IPS-15b (cell line): ENCODE measurements at regions not wholly inside any gene's neighbourhood (a gene's known extent, or its start where the extent isn't known, plus 50 kb on each side); places are given as distances from the start of the nearest gene placed in this dataset.

Experiments
- H3K27me3 ChIP-seq: one replicate; pipeline ENCODE4 v1.6.1; 2013; ENCODE audit warnings: low read length; ENCODE audit not compliant: control insufficient read depth, insufficient read depth
- H3K36me3 ChIP-seq: one replicate; pipeline ENCODE4 v1.6.1; 2013; ENCODE audit warnings: low read length; ENCODE audit not compliant: control insufficient read depth, insufficient read depth
- H3K4me1 ChIP-seq: one replicate; pipeline ENCODE4 v1.6.1; 2013; ENCODE audit warnings: mild to moderate bottlenecking, low read length; ENCODE audit not compliant: control insufficient read depth, insufficient read depth
- H3K4me3 ChIP-seq: one replicate; pipeline ENCODE4 v1.5.1; 2013; ENCODE audit warnings: low read depth, low read length
- H3K9ac ChIP-seq: one replicate; pipeline ENCODE4 v1.6.1; 2013; ENCODE audit warnings: low read depth, mild to moderate bottlenecking, low read length
- H3K9me3 ChIP-seq: one replicate; pipeline ENCODE4 v1.6.1; 2013; ENCODE audit warnings: mild to moderate bottlenecking, low read length; ENCODE audit not compliant: control insufficient read depth, insufficient read depth

DNA sequence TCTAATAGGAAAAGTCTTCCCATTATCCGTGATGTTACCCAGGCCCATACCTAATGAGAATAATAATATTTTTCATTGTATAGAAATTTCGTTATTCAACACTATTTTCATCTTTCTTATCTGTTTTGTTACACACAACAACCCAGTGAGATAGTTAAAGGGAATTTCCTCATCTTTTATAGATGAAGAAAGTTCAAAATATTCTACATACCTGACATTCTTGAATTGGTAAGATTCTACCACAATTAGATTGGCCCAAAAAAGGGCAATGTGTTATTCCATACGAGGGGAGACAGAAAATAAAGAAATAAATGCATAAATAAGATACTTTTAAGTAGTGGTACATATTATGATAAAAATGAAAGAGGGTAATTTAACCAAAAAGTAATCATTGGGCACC lies 405.5 kb upstream of the ADAMTS5 start:
- Histone ChIP-seq H3K27me3 (no peaks in the 10 kb centered on the region), H3K36me3 (no peaks in the 10 kb centered on the region), H3K9me3 (no peaks in the 10 kb centered on the region), H3K4me3 (no peak overlapping the region), H3K9ac (no peak overlapping the region), H3K4me1 (peaks cover 10% of the 10 kb centered on the region)

GRCh38 chr21:27371975-27372331 lies 405.1 kb upstream of the ADAMTS5 start:
- no peaks in the 10 kb centered on the region for H3K36me3 ChIP-seq
- H3K4me1 ChIP-seq: peaks cover 10% of the 10 kb centered on the region
- no peaks in the 10 kb centered on the region for H3K9me3 ChIP-seq
- H3K27me3 ChIP-seq: no peaks in the 10 kb centered on the region
- H3K9ac ChIP-seq: no peak overlapping the region
- H3K4me3 ChIP-seq: no peak overlapping the region

- Histone ChIP-seq H3K27me3 (no peaks in the 10 kb centered on the region), H3K9ac (no peak overlapping the region), H3K4me3 (no peak overlapping the region), H3K9me3 (no peaks in the 10 kb centered on the region), H3K36me3 (no peaks in the 10 kb centered on the region), H3K4me1 (peaks cover 10% of the 10 kb centered on the region)
Measured at GRCh38 chr21:27371115-27371974, 404.5 kb upstream of the ADAMTS5 start.

DNA sequence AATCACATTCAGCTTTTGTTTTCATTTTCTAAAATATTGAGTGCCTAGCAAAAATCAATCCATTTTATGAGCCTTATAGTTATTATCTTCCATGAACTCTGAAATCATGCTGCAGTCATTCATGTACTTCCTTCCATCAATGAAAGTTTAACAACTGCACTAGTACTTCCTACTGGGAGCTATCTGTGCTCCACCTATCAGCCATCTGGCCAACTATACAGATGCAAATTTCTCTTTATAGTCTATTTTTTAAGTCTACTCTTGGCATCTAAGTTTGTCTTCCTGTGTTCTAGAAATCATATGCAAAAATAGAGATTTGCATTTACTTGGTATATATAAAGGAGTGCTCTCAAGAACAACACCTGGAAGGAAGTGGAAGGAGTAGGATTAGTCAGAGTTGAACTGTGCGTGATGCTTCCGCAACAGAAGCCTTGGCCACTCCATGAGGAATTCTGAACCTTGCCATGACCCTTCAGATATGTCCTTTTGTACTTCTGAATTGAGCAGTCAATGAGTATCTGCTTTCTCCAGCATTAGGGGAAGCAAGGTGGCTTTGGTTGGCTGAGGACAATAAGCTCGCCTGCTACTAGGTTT lies 403.2 kb upstream of the ADAMTS5 start:
- Histone ChIP-seq H3K36me3 (no peaks in the 10 kb centered on the region), H3K4me1 (peaks cover 10% of the 10 kb centered on the region), H3K4me3 (no peak overlapping the region), H3K9me3 (no peaks in the 10 kb centered on the region), H3K27me3 (no peaks in the 10 kb centered on the region), H3K9ac (no peak overlapping the region)

- Histone ChIP-seq H3K36me3 (no peaks in the 10 kb centered on the region), H3K9ac (no peak overlapping the region), H3K4me3 (no peak overlapping the region), H3K9me3 (no peaks in the 10 kb centered on the region), H3K27me3 (no peaks in the 10 kb centered on the region), H3K4me1 (peaks cover 10% of the 10 kb centered on the region)
Measured at GRCh38 chr21:27369234-27369633, 402.3 kb upstream of the ADAMTS5 start.

GRCh38 chr21:27366646-27367235 lies 399.9 kb upstream of the ADAMTS5 start:
- no peak overlapping the region for H3K4me3 ChIP-seq
- H3K36me3 ChIP-seq: no peaks in the 10 kb centered on the region
- no peak overlapping the region for H3K9ac ChIP-seq
- H3K27me3 ChIP-seq: no peaks in the 10 kb centered on the region
- no peaks in the 10 kb centered on the region for H3K9me3 ChIP-seq
- peaks cover 10% of the 10 kb centered on the region for H3K4me1 ChIP-seq

DNA sequence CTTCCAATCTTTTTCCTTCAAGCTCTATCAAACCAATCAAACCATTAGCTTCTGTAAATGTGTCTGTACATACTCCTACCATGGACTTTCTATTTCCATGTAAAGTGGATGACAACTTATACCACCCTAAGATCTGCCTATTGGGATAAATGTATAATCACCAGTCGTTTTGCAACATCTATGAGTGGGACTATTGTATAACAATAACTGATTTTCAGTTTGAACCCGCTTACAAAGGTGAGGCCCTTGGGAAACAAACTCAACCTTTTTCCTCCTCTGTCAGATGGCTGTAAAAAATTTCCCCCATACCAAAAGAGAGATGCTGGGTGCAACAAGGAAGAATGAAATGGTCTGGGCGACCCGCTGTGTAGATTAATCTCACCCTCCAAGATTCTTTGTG lies 399.1 kb upstream of the ADAMTS5 start:
- H3K36me3 ChIP-seq: no peaks in the 10 kb centered on the region
- H3K27me3 ChIP-seq: no peaks in the 10 kb centered on the region
- no peak overlapping the region for H3K9ac ChIP-seq
- H3K4me1 ChIP-seq: peaks cover 10% of the 10 kb centered on the region
- H3K9me3 ChIP-seq: no peaks in the 10 kb centered on the region
- H3K4me3 ChIP-seq: no peak overlapping the region

DNA sequence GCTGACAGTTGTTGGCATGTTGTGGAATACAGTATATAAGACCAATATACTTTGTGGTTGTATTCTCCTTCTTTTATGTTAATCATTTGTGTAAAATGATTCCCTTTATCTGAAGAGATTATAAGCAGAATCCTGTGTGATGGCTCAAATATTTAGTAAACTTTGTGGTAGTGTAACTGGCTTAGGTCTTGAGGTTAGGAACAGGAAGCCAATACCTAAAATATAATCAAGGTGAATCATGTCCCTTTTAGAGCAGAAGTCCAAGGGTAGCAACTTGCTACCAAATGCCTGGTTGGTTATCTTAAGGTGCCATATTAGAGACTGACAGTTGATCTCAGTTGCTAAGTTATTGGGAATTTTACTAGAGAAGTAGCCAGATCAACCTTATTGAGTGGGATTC lies 398.5 kb upstream of the ADAMTS5 start:
- H3K4me3 ChIP-seq: no peak overlapping the region
- no peak overlapping the region for H3K9ac ChIP-seq

GRCh38 chr21:27363719-27364477 lies 397.0 kb upstream of the ADAMTS5 start:
- no peak overlapping the region for H3K4me3 ChIP-seq
- no peaks in the 10 kb centered on the region for H3K36me3 ChIP-seq
- no peaks in the 10 kb centered on the region for H3K9me3 ChIP-seq
- no peak overlapping the region for H3K9ac ChIP-seq
- H3K4me1 ChIP-seq: no peaks in the 10 kb centered on the region
- no peaks in the 10 kb centered on the region for H3K27me3 ChIP-seq

More for the DNA sequence above, 398.5 kb upstream of the ADAMTS5 start:
- H3K9me3 ChIP-seq: no peaks in the 10 kb centered on the region
- no peaks in the 10 kb centered on the region for H3K27me3 ChIP-seq
- no peaks in the 10 kb centered on the region for H3K36me3 ChIP-seq
- peaks cover 7% of the 10 kb centered on the region for H3K4me1 ChIP-seq

DNA sequence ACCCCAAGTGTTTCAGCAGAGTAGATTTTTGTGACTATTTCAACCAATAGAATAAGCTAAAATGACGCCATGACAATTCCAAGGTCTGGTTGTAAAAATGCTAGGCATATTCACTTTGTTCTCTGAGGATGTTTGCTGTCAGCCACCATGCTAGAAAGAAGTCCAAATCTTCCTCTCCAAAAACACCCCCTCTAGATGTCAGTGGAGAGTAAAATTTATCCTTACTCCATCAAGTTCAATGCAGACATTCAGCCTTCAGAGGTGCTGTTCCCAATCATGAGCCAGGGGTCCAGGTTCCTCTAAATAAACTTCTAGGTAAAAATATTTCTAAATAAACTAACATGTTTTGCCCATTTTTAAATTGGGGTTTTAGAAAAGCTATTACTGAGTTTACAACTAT lies 395.4 kb upstream of the ADAMTS5 start:
- Histone ChIP-seq H3K9me3 (no peaks in the 10 kb centered on the region), H3K9ac (no peak overlapping the region), H3K27me3 (no peaks in the 10 kb centered on the region), H3K36me3 (no peaks in the 10 kb centered on the region), H3K4me1 (no peaks in the 10 kb centered on the region), H3K4me3 (no peak overlapping the region)

DNA sequence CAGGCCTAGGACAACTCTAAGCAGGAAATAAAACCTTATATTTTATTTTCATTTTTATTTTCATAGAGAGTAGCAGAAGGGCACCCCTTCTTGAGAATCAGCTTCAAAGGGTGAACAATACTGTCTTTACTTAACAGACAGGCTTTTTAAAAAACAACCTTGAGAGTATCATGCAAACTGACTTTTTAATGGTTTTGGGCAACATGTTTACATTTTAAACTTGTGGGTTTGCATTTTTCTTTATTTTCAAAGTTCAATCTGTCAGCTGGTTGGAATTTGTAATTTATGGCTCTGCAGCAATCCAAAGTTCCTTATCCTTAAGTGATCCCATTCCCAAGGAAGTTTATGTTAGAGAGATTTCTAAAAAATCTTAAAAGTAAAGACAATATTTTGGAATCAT lies 392.3 kb upstream of the ADAMTS5 start:
- no peak overlapping the region for H3K9ac ChIP-seq
- H3K4me1 ChIP-seq: no peaks in the 10 kb centered on the region
- H3K36me3 ChIP-seq: no peaks in the 10 kb centered on the region
- no peak overlapping the region for H3K4me3 ChIP-seq
- no peaks in the 10 kb centered on the region for H3K9me3 ChIP-seq
- H3K27me3 ChIP-seq: no peaks in the 10 kb centered on the region
